Liver (tissue), 3 donors: ENCODE measurements at regions not wholly inside any gene's neighbourhood (a gene's known extent, or its start where the extent isn't known, plus 50 kb on each side); places are given as distances from the start of the nearest gene placed in this dataset.

ENCODE experiments used
- GABPA ChIP-seq, 2 donors: IDR thresholded peaks in 1 of 2; conservative IDR thresholded peaks in 1 of 2; 2 replicates each; pipeline ENCODE4 v1.6.1; 2016; ENCODE audit warnings: antibody characterized with exemption in 2 of 2, mild to moderate bottlenecking in 1 of 2, moderate library complexity in 1 of 2
- TF ChIP-seq, protein P1 (sequence below): fragments of 150-350 bp; IDR thresholded peaks from 2 replicates; pipeline ENCODE4 v1.5.1; 2017; ENCODE audit warnings: improper control_type of control experiment, low read depth, low read length; ENCODE audit not compliant: missing input control
- donor health status: healthy.
- donor health status: healthy.

DNA sequence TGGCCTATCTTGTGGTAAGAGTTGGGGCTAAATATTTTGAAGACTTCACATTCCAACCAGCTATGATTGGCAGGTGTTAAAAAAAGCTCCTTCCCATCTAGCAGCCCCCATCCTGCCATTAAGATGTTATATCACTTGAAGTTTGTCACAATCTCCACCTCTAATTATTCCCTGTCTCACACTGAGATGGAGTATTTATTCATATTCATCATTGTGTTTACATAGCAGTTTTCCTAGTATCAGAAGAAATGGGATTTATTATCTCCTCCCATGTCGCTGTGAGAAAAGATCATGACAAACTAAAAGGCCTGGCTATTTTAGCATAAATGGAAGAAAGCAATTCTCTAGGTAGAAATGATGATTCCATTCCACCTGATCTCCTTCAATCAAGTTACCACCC, 653.6 kb downstream of the GABRG2 start:
- TF ChIP-seq, protein P1, sequence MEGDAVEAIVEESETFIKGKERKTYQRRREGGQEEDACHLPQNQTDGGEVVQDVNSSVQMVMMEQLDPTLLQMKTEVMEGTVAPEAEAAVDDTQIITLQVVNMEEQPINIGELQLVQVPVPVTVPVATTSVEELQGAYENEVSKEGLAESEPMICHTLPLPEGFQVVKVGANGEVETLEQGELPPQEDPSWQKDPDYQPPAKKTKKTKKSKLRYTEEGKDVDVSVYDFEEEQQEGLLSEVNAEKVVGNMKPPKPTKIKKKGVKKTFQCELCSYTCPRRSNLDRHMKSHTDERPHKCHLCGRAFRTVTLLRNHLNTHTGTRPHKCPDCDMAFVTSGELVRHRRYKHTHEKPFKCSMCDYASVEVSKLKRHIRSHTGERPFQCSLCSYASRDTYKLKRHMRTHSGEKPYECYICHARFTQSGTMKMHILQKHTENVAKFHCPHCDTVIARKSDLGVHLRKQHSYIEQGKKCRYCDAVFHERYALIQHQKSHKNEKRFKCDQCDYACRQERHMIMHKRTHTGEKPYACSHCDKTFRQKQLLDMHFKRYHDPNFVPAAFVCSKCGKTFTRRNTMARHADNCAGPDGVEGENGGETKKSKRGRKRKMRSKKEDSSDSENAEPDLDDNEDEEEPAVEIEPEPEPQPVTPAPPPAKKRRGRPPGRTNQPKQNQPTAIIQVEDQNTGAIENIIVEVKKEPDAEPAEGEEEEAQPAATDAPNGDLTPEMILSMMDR: no peak
- TF ChIP-seq GABPA (IDR thresholded peaks at IDR 0.05 in 1 of 2, conservative IDR thresholded peaks at IDR 0.05 in 1 of 2): no peak
